DMS53 treated with DMSO at 0.1 percent for 48 hours (cell line): ENCODE measurements at regions not wholly inside any gene's neighbourhood (a gene's known extent, or its start where the extent isn't known, plus 50 kb on each side); places are given as distances from the start of the nearest gene placed in this dataset.
"Not testable (repeated sequence)": the region's sequence is repeated elsewhere in the genome, so short reads cannot be mapped to it uniquely, and the experiment has no call there.

Source experiments
- DNase-seq: peaks from one replicate; lab custom pipeline; 2025; ENCODE audit not compliant: unreplicated experiment; lab: John Stamatoyannopoulos, UW

DNA sequence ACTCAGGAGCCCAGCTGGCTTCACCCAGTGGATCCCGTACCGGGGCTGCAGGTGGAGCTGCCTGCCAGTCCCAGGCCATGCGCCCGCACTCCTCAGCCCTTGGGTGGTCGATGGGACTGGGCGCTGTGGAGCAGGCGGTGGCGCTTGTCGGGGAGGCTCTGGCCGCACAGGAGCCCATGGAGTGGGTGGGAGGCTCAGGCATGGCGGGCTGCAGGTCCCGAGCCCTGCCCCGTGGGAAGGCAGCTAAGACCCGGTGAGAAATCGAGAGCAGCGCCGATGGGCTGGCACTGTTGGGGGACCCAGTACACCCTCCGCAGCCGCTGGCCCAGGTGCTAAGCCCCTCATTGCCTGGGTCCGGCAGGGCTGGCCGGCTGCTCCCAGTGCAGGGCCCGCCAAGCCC is 1205.6 kb downstream of the DIAPH3 start:
- not testable (repeated sequence) for DNase-seq

DNA sequence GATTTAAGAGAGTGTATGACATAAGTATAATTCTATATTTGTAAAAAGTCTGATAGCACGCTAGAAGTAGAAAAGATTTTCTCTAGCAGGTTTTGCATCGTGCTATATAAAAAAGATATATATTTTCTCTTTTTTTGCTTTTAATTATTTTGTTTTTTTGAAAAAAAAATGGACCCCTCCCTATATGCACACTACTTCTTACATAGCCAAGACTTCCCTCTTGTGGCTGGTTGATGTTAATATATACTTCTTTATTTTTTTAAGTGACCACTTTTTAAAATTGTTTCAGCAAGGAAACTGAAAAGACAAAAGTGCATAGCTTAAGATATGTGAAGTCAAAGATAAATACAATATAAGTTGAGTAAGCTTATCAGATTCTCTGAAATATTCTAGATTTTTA is 1202.8 kb downstream of the DIAPH3 start:
- DNase-seq = no peak

DNA sequence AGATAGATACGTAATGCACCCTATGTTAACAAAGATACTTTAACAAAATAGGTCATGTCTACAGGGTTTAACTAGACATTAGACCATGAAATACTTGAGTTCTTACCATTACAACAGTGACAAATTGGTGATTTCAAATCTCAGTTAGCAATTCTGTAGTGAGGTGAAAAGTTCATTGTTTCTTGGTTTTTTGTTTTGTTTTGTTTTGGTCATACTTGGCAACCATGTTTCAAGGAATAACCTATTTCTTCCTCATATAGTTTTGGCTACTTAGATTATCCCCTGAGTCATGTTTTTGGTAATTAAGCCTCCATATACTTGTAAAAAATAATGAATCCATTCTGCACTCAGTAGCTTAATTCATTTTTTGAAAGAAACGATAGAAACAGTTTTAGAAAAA is 1200.4 kb downstream of the DIAPH3 start:
- no peak for DNase-seq

DNA sequence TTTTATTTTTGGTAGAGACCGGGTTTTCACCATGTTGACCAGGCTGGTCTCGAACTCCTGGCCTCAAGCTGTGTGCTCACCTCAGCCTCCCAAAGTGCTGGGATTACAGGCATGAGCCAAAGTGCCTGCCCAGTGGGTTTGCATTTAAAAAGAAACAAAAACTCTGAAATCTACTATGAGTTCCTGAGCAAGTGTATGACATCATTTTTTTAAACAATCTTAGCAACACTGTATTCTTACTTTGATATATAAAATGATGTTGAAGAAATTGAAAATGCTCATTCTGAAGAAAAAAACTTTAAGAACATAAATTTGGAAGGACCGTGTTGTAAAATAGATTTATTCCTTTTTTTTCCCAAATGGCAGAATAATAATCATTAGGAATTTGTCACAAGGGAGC is 1199.7 kb downstream of the DIAPH3 start:
- DNase-seq = no peak

DNA sequence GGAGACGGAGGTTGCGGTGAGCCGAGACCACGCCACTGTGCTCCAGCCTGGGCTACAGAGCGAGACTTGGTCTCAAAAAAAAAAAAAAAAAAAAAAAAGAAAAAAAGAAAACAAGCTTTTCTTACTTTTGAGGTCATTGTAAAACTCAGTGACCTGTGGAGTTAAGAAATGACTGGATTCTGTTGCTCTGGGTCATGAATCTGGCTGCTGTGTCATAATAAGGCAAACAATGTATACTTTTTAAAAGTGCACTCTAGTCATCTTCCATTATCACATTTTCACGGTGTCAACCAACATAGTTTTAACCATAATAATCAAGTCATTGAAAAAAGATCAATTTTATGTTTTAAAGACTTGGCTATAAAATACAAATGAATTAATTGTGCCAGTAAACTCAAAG is 1186.6 kb downstream of the DIAPH3 start:
- DNase-seq = no peak

DNA sequence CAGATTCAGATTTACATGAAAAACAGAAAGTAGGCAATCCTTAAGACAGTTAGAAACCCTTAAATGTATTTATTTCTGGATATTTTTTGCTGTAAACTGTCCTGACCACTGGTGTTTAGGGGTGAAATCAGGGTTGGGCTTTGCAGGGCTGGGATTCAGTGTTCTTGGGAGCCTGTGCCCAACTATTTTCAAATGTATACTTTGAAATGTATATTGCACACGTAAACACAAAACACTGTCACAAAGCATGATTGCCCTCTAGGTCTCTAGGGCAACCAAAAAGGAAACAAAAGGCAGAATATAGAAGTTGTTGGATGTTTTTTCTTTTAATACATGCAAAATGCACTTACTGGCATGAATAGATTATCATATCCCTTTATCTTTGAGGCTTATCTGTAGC is 1185.4 kb downstream of the DIAPH3 start:
- DNase-seq = no peak

DNA sequence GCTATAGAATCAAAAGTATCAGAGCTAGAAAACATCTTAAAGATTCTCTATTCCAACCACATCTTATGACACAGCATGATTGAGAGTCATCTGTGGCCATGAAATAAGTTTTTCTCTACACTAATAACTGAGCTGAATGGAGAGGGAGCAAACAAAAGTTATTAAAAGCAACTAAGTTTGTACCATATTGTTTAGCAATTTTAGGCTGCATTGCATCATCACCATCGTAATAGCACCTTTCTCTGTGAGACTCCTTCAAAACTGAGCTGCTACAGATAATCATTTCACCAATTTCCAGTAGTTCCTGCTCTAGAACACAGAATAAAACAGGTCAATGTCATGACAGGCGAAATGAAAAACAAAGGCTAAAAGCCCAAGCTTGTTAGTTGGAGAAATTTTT is 1183.9 kb downstream of the DIAPH3 start:
- no peak for DNase-seq

GRCh38 chr13:58985845-58986244 is 1177.9 kb downstream of the DIAPH3 start:
- DNase-seq = no peak

- no peak for DNase-seq
Observed at GRCh38 chr13:58989556-58989955, 1174.2 kb downstream of the DIAPH3 start.

DNA sequence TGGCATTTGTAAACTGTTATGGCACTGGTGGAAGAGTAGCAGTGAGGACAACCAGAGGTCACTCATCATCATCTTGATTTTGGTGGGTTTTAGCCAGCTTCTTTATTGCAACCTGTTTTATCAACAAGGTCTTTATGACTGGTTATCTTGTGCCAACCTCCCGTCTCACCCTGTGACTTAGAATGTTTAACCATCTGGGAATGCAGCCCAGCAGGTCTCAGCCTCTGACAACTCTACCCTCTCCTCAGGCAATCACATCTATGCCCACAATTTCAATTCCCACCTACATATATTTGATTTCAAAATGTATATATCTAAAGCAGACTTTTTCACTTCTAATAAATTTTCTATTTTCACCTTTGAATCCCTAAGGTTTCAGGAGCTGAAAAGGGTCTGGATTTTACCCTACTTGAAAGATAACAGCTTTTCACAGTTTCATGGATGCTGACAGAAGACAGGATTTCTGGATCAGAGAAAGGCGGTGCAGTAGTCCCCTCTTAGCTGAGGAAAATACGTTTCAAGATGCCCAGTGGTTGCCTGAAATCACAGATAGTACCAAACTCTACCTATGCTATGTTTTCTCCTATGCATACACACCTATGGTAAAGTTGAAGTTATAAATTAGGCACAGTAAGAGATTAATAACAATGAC is 1171.8 kb downstream of the DIAPH3 start:
- no peak for DNase-seq

GRCh38 chr13:58992478-58993042 is 1171.2 kb downstream of the DIAPH3 start:
- DNase-seq = no peak

- no peak for DNase-seq
Observed at GRCh38 chr13:58994077-58994476, 1169.7 kb downstream of the DIAPH3 start.

- DNase-seq = no peak
Observed at GRCh38 chr13:58994777-58995176, 1169.0 kb downstream of the DIAPH3 start.

- no peak for DNase-seq
Observed at GRCh38 chr13:58998716-58999115, 1165.0 kb downstream of the DIAPH3 start.

- no peak for DNase-seq
Observed at GRCh38 chr13:58999851-59000250, 1163.9 kb downstream of the DIAPH3 start.

GRCh38 chr13:59000770-59001169 is 1163.0 kb downstream of the DIAPH3 start:
- no peak for DNase-seq

DNA sequence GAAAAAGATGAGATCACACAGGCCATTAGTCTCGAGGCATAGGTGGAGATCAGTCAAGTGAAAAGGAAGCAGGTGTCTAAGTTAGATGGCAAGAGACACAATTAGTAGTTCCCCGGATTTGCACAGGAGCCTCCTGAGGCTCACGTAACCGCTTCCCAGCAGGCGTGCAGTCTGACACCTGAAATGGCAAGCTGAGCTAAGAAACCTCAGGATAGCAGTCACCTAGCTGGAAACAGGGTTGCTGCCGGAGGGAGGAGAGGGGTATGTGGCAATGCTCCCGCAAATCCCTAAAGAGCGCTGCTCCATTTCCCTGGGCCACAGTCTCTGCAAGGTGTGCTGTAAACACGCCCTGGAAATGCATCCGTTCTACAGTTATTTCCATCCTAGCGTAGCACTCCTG is 1151.0 kb downstream of the DIAPH3 start:
- DNase-seq = no peak

DNA sequence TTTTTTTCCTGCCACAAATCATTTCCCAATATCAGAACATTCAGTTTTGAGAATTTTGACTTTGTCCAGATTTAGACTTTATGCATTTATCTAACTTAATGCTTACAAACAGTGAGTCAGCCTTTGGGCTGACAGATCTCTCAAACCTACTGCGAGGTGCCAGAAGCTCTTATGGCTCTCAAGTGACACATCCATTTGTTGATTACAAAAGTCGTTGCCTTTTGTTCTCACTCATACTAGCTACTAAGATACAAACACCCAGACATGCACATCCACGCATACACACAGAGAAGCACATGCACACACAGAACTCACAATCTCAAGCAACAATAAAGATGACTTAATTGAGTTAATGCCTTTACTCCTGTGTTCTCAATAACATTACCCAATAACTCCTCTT is 1147.5 kb downstream of the DIAPH3 start:
- no peak for DNase-seq

DNA sequence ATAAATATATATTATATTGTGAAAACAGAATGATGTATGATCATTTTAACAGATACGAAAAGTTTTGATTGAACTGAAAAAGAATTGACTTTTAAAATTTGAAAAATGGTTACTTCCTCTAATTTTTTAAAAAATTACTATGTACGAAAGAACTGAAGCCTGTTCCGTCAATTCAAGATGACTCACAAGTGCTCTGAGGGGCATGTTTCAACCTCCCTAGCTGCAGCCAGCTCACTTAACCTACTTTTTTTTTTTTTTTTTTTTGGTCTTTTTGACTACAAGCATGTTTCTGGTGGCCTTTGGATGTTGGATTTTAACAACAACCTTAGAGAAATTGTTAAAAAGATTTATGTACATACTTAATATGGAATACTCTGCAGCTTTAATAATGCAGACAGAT is 1139.3 kb downstream of the DIAPH3 start:
- no peak for DNase-seq

DNA sequence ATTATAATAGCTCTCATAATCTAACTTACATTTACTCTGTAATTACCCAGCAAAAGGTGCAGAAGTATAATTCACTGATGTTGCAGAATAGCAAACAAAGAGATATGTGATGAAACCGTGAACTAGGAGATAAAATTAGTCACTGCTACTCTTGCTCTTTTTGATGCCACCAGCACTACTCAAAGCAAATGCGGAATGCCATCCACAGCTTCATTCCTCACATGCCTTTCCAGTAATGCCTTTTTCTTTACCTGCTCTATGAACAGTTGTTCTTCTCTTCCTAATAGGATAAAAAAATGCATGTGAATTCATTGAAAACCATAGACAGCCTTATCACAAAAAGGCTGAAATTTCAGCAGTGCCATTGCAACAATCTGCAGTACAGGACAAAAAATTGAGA is 1129.5 kb downstream of the DIAPH3 start:
- no peak for DNase-seq

DNA sequence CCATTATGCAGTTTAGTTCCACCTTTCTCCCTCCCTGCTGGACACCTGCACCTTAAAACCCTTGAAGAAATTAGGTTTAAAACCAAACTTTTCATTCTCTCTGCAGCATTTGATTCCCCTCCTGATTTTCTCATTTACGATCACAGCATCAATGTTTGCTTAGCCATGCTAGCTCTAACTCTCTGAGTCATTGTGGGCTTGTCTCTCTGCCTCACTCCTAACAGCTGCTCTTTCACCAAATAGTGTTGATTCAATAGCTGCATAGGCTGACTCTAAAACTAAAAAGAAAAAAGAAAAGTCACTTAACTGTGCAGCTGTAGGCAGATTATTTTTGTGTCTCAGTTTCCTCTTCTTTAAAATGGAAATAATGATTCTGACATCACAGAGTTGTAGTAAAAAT is 1124.9 kb downstream of the DIAPH3 start:
- DNase-seq = peak; percentile 27

- no peak for DNase-seq
Observed at GRCh38 chr13:59043016-59043415, 1120.7 kb downstream of the DIAPH3 start.

GRCh38 chr13:59047546-59047945 is 1116.2 kb downstream of the DIAPH3 start:
- DNase-seq = no peak
